Caco-2 (cell line): ENCODE measurements at regions not wholly inside any gene's neighbourhood (a gene's known extent, or its start where the extent isn't known, plus 50 kb on each side); places are given as distances from the start of the nearest gene placed in this dataset.

Experiments
- BruUV-seq: library from RNA; stranded (reverse); fragments of 400-500 nt; replicated peaks from 2 replicates; lab custom pipeline; 2021; lab: Mats Ljungman, UMichigan
- CTCF ChIA-PET: fragments of 300-600 bp; sonication (Branson Sonifier 250); formaldehyde crosslinking; loops from one replicate; lab custom pipeline; 2022; ENCODE audit warnings: antibody characterized with exemption; lab: Charles Lee
- POLR2A ChIA-PET: fragments of 300-600 bp; sonication (Branson Sonifier 250); formaldehyde crosslinking; loops from one replicate; lab custom pipeline; 2022; ENCODE audit warnings: antibody characterized with exemption; lab: Charles Lee
- DNase-seq, 2 experiments: peaks; one replicate each; pipeline versions ENCODE4 v3.0.0 to v3.0.0-alpha.2; 2020 to 2022
- H3K27me3 ChIP-seq: replicated peaks from 2 replicates; pipeline ENCODE4 v1.6.0; 2011; ENCODE audit warnings: low read length; ENCODE audit not compliant: control insufficient read depth, insufficient read depth
- H3K36me3 ChIP-seq: 2 replicates; pipeline ENCODE4 v1.5.1; 2011; ENCODE audit warnings: low read length; ENCODE audit not compliant: control insufficient read depth, insufficient read depth
- H3K4me1 ChIP-seq: fragments of 250-450 bp; sonication (Bioruptor Pico); 2 replicates; pipeline ENCODE4 v1.5.1; 2020; ENCODE audit warnings: mild to moderate bottlenecking
- H3K4me3 ChIP-seq: 2 replicates; pipeline ENCODE4 v1.5.1; 2011; ENCODE audit warnings: low read depth, mild to moderate bottlenecking, control low read depth, low read length
- H3K9me3 ChIP-seq: fragments of 250-450 bp; sonication (Bioruptor Pico); 2 replicates; pipeline ENCODE4 v1.5.1; 2020; ENCODE audit warnings: mild to moderate bottlenecking, moderate library complexity
- H3K27ac Mint-ChIP-seq: one replicate; pipeline ENCODE4 v1.8.0; 2022; ENCODE audit warnings: mixed read lengths; ENCODE audit not compliant: unreplicated experiment
- H3K27me3 Mint-ChIP-seq: one replicate; pipeline ENCODE4 v1.8.0; 2022; ENCODE audit warnings: mixed read lengths; ENCODE audit not compliant: insufficient read depth, unreplicated experiment
- H3K36me3 Mint-ChIP-seq: one replicate; pipeline ENCODE4 v1.8.0; 2022; ENCODE audit warnings: mild to moderate bottlenecking, mixed read lengths; ENCODE audit not compliant: insufficient read depth, unreplicated experiment
- H3K4me1 Mint-ChIP-seq: one replicate; pipeline ENCODE4 v1.8.0; 2022; ENCODE audit warnings: low read depth, mixed read lengths; ENCODE audit not compliant: unreplicated experiment
- H3K4me3 Mint-ChIP-seq: one replicate; pipeline ENCODE4 v1.8.0; 2022; ENCODE audit warnings: mild to moderate bottlenecking, moderate library complexity, mixed read lengths; ENCODE audit not compliant: unreplicated experiment
- H3K9me3 Mint-ChIP-seq: one replicate; pipeline ENCODE4 v1.8.0; 2022; ENCODE audit warnings: mixed read lengths; ENCODE audit not compliant: unreplicated experiment
- intact Hi-C: fragments of 100-400 bp; cut with micrococcal nuclease; formaldehyde crosslinking; loops from one replicate; pipeline ENCODE4 v1.10.0; 2022; ENCODE audit not compliant: unreplicated experiment
- TF ChIP-seq, protein P1 (sequence below), 2 experiments: fragments of 200-600 bp in 1 of 2; IDR thresholded peaks; 1 replicate in 1 of 2; 2 replicates in 1 of 2; pipeline versions ENCODE4 v1.5.1 to v1.8.0; 2011 to 2022; ENCODE audit warnings: antibody characterized with exemption in 1 of 2, control low read depth in 1 of 2, inconsistent platforms in 1 of 2, low read depth in 1 of 2, low read length in 1 of 2, mild to moderate bottlenecking in 1 of 2, moderate library complexity in 1 of 2; ENCODE audit not compliant: insufficient read depth in 1 of 2, severe bottlenecking in 1 of 2, unreplicated experiment in 1 of 2

DNA sequence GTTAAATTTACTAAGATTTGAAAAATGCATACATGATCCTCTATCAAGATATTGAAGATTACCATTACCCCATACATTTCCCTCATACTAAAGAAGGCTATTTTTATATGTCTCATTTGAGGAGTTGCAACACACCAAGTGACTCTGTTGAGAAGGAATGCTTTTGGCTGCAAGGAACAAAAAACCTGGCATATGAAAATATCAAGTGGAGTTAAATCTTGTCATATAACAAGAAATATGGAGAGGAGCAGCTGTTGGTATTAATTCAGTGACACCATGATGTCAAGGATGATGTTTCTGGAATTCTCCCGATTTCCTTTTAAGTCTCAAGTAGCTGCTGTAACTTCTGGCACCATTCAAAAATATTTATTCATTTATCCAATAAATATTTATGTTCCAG is 193.8 kb downstream of the CSNK1G3 start:
- intact Hi-C loops, result no loop called here
- CTCF ChIA-PET, result no interaction called here
- no peaks in the 10 kb centered on the region for H3K36me3 Mint-ChIP-seq

DNA sequence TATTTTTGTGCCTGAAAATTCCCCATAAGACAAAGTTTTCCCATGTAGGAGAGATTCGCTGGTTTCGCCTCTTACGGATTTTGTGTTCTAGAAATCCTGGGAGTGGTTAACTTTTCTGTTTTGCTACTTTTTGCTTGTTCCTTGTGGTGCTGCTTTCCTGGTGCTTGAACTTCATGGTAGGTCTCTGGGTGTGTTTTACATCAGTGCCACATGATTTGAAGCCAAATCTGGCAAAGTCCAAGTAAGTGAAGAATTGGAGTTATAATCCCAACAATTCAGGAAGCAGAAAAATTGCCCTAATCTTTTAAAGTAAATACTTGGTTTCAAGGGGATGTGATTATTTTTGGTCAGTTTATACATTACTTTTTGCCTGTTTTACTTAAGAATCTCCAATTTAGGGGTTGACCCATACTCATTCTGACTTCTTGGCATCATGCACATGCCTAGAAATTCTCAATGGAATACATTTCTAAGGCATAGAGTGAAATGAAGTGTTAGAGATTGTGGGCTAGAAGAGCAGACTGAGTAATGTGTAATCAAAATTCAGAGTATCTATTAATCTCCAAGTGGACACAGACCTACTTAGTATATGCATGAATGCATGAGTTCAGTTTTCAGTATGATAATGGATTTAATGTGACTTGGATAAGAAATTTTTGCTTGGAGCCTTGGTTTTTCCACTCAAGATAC is 189.7 kb downstream of the CSNK1G3 start:
- H3K9me3 ChIP-seq, result no peaks in the 10 kb centered on the region
- Mint-ChIP-seq H3K27me3 (no peaks in the 10 kb centered on the region), H3K36me3 (no peaks in the 10 kb centered on the region), H3K4me3 (no peak overlapping the region), H3K27ac (no peak overlapping the region), H3K9me3 (no peaks in the 10 kb centered on the region), H3K4me1 (no peaks in the 10 kb centered on the region)
- CTCF ChIA-PET, result no interaction called here
- TF ChIP-seq, protein P1, sequence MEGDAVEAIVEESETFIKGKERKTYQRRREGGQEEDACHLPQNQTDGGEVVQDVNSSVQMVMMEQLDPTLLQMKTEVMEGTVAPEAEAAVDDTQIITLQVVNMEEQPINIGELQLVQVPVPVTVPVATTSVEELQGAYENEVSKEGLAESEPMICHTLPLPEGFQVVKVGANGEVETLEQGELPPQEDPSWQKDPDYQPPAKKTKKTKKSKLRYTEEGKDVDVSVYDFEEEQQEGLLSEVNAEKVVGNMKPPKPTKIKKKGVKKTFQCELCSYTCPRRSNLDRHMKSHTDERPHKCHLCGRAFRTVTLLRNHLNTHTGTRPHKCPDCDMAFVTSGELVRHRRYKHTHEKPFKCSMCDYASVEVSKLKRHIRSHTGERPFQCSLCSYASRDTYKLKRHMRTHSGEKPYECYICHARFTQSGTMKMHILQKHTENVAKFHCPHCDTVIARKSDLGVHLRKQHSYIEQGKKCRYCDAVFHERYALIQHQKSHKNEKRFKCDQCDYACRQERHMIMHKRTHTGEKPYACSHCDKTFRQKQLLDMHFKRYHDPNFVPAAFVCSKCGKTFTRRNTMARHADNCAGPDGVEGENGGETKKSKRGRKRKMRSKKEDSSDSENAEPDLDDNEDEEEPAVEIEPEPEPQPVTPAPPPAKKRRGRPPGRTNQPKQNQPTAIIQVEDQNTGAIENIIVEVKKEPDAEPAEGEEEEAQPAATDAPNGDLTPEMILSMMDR (IDR thresholded peaks at IDR 0.05; ENCODE audit: insufficient read depth in 1 of 2, low read depth in 1 of 2, low read length in 1 of 2, severe bottlenecking in 1 of 2, unreplicated experiment in 1 of 2), result no peak
- DNase-seq, result no peak
- intact Hi-C loops, result no loop called here
- H3K27me3 ChIP-seq, result no peaks in the 10 kb centered on the region; the same call in 1 of the 2 replicates
- H3K4me3 ChIP-seq, result no peak overlapping the region
- no peaks in the 10 kb centered on the region for H3K4me1 ChIP-seq
- BruUV-seq, result no TSS peak
- POLR2A ChIA-PET, result no interaction called here
- no peaks in the 10 kb centered on the region for H3K36me3 ChIP-seq

More for the DNA sequence above, 193.8 kb downstream of the CSNK1G3 start:
- no peak for DNase-seq
- Histone ChIP-seq H3K36me3 (no peaks in the 10 kb centered on the region), H3K9me3 (no peaks in the 10 kb centered on the region), H3K27me3 (no peaks in the 10 kb centered on the region; the same call in 1 of the 2 replicates), H3K4me3 (no peak overlapping the region), H3K4me1 (no peaks in the 10 kb centered on the region)
- BruUV-seq, result no TSS peak
- POLR2A ChIA-PET, result no interaction called here
- H3K4me1 Mint-ChIP-seq, result no peaks in the 10 kb centered on the region
- TF ChIP-seq, protein P1 (IDR thresholded peaks at IDR 0.05; ENCODE audit: insufficient read depth in 1 of 2, low read depth in 1 of 2, low read length in 1 of 2, severe bottlenecking in 1 of 2, unreplicated experiment in 1 of 2), result no peak
- no peaks in the 10 kb centered on the region for H3K27me3 Mint-ChIP-seq
- no peaks in the 10 kb centered on the region for H3K9me3 Mint-ChIP-seq
- H3K27ac Mint-ChIP-seq, result no peak overlapping the region
- H3K4me3 Mint-ChIP-seq, result no peak overlapping the region

DNA sequence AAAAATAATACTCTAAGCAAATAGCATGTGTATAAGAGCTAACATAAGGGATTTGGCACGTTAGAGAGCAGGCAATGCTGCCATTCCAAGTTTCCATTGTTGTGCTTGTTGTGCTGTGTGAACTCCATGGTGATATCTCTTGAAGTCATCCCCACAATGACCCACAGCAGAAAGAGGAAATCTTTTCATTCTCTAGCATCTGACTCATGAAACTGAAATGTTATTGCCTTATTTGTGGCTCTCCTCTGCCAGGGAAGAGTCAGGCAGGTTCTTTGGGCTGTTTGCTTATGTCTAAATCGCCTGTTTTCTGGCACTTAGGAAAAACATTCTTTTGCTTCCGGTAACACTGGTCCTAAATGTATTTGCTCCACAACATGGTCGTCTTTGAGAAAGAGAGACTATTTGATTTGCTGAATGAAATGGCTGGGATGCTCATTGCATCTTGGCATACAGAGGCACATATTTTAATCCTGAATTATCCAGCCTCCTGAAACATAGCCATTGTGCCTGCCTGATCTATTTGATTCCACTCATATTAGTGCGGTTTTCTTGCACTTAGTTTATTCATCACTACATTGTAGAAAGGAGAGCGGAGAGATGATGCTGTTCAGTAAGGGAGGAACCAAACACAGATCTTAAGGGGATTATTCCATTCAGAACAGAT is 188.8 kb downstream of the CSNK1G3 start:
- peak in 1 of 2 experiments; percentile 1 for DNase-seq
- Histone ChIP-seq H3K4me1 (no peaks in the 10 kb centered on the region), H3K36me3 (no peaks in the 10 kb centered on the region), H3K9me3 (no peaks in the 10 kb centered on the region), H3K4me3 (no peak overlapping the region), H3K27me3 (no peaks in the 10 kb centered on the region; the same call in 1 of the 2 replicates)
- no peaks in the 10 kb centered on the region for H3K4me1 Mint-ChIP-seq
- CTCF ChIA-PET, result no interaction called here
- no peak overlapping the region for H3K4me3 Mint-ChIP-seq
- BruUV-seq, result no TSS peak
- TF ChIP-seq, protein P1 (IDR thresholded peaks at IDR 0.05; ENCODE audit: insufficient read depth in 1 of 2, low read depth in 1 of 2, low read length in 1 of 2, severe bottlenecking in 1 of 2, unreplicated experiment in 1 of 2), result no peak
- H3K27me3 Mint-ChIP-seq, result no peaks in the 10 kb centered on the region
- POLR2A ChIA-PET, result no interaction called here
- H3K36me3 Mint-ChIP-seq, result no peaks in the 10 kb centered on the region
- H3K9me3 Mint-ChIP-seq, result no peaks in the 10 kb centered on the region
- no peak overlapping the region for H3K27ac Mint-ChIP-seq
- intact Hi-C loops, result no loop called here
